SK-N-SH treated with all-trans-retinoic acid at 6 μM for 48 hours (cell line): ENCODE measurements at regions not wholly inside any gene's neighbourhood (a gene's known extent, or its start where the extent isn't known, plus 50 kb on each side); places are given as distances from the start of the nearest gene placed in this dataset.

Source experiments
- ATAC-seq: fragments of 200-7000 bp; cut with Tn5 transposase; 3 replicates; pipeline ENCODE4 v1.9.1; 2020; ENCODE audit warnings: mild to moderate bottlenecking, moderate library complexity
- ARNTL ChIP-seq: fragments of 450-650 bp; formaldehyde crosslinking; IDR thresholded peaks from 2 replicates; pipeline ENCODE4 v1.5.0; 2020; ENCODE audit warnings: low read depth, mild to moderate bottlenecking, moderate library complexity, borderline replicate concordance
- BACH2 ChIP-seq: fragments of 250-450 bp; sonication (Bioruptor Pico); IDR thresholded peaks from 2 replicates; pipeline ENCODE4 v1.9.0; 2021; ENCODE audit warnings: mild to moderate bottlenecking, borderline replicate concordance
- ESRRG ChIP-seq: fragments of 250-450 bp; sonication (Bioruptor Pico); IDR thresholded peaks from 2 replicates; pipeline ENCODE4 v1.6.1; 2021; ENCODE audit warnings: mild to moderate bottlenecking
- GLIS3 ChIP-seq: fragments of 250-450 bp; sonication (Bioruptor Pico); IDR thresholded peaks from 2 replicates; pipeline ENCODE4 v1.5.0; 2020; ENCODE audit warnings: mild to moderate bottlenecking, moderate library complexity
- ISL1 ChIP-seq: fragments of 250-450 bp; sonication (Bioruptor Pico); IDR thresholded peaks from 2 replicates; pipeline ENCODE4 v2.1.2; 2022; ENCODE audit warnings: mild to moderate bottlenecking, moderate library complexity
- OSR1 ChIP-seq: fragments of 250-450 bp; sonication (Bioruptor Pico); IDR thresholded peaks from 2 replicates; pipeline ENCODE4 v1.8.0; 2022; ENCODE audit warnings: moderate library complexity, mild to moderate bottlenecking, inconsistent platforms
- PPARA ChIP-seq: fragments of 250-450 bp; sonication (Bioruptor Pico); IDR thresholded peaks from 2 replicates; pipeline ENCODE4 v1.5.0; 2020; ENCODE audit warnings: mild to moderate bottlenecking, borderline replicate concordance
- RARB ChIP-seq: fragments of 250-450 bp; sonication (Bioruptor Pico); IDR thresholded peaks from 2 replicates; pipeline ENCODE4 v1.8.0; 2021; ENCODE audit warnings: mild to moderate bottlenecking, moderate library complexity
- TOX ChIP-seq: fragments of 250-450 bp; sonication (Bioruptor Pico); IDR thresholded peaks from 2 replicates; pipeline ENCODE4 v1.8.0; 2021; ENCODE audit warnings: mild to moderate bottlenecking, moderate library complexity, borderline replicate concordance
- ZC3H10 ChIP-seq: fragments of 250-450 bp; sonication (Bioruptor Pico); IDR thresholded peaks from 2 replicates; pipeline ENCODE4 v1.5.1; 2021; ENCODE audit warnings: mild to moderate bottlenecking, moderate library complexity
- ZFP3 ChIP-seq: fragments of 250-450 bp; sonication (Bioruptor Pico); IDR thresholded peaks from 2 replicates; pipeline ENCODE4 v1.5.0; 2020; ENCODE audit warnings: mild to moderate bottlenecking, moderate library complexity
- ZFP30 ChIP-seq: fragments of 450-650 bp; formaldehyde crosslinking; IDR thresholded peaks from 2 replicates; pipeline ENCODE4 v1.5.0; 2022; ENCODE audit warnings: mild to moderate bottlenecking, moderate library complexity
- ZNF565 ChIP-seq: fragments of 450-650 bp; formaldehyde crosslinking; conservative IDR thresholded peaks from 2 replicates; pipeline ENCODE4 v1.5.0; 2020; ENCODE audit warnings: low read depth, mild to moderate bottlenecking, moderate library complexity
- ZNF70 ChIP-seq: fragments of 450-650 bp; formaldehyde crosslinking; IDR thresholded peaks from 2 replicates; pipeline ENCODE4 v1.5.0; 2020; ENCODE audit warnings: mild to moderate bottlenecking, moderate library complexity
- ZNF8 ChIP-seq: fragments of 450-650 bp; formaldehyde crosslinking; IDR thresholded peaks from 2 replicates; pipeline ENCODE4 v1.5.0; 2020; ENCODE audit warnings: mild to moderate bottlenecking, moderate library complexity
- TF ChIP-seq, protein P1 (sequence below): fragments of 250-450 bp; sonication (Bioruptor Pico); IDR thresholded peaks from 2 replicates; pipeline ENCODE4 v1.8.0; 2021; ENCODE audit warnings: low read depth, mild to moderate bottlenecking, moderate library complexity, borderline replicate concordance
- TF ChIP-seq, protein P2 (sequence below): fragments of 250-450 bp; sonication (Bioruptor Pico); IDR thresholded peaks from 2 replicates; pipeline ENCODE4 v1.8.0; 2020; ENCODE audit warnings: mild to moderate bottlenecking, moderate library complexity, borderline replicate concordance
- TF ChIP-seq, protein P3 (sequence below): fragments of 250-450 bp; sonication (Bioruptor Pico); IDR thresholded peaks from 2 replicates; pipeline ENCODE4 v1.5.1; 2021; ENCODE audit warnings: mild to moderate bottlenecking, moderate library complexity
- TF ChIP-seq, protein P4 (sequence below): fragments of 250-450 bp; sonication (Bioruptor Pico); IDR thresholded peaks from 2 replicates; pipeline ENCODE4 v1.5.1; 2020; ENCODE audit warnings: low read depth, mild to moderate bottlenecking, moderate library complexity

DNA sequence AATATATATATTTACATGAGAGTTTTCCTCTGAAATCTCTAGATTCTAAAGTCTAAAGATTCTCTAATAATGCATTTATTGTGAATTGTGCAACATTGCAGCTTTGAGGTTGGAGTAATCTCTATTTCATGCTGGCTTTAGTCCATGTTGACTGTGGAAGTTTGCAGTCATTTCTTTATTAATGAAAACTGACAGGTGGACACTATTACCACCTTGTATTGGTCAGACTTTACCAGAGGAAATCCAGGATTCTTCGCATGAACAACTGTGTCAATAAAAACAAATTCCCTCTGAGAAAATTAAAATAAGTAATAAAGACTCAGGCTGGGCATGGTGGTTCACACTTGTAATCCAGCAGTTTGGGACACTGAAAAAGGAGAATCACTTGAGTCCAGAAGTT lies 274.1 kb downstream of the SHQ1 start:
- no peak for ATAC-seq
- TF ChIP-seq, protein P1, sequence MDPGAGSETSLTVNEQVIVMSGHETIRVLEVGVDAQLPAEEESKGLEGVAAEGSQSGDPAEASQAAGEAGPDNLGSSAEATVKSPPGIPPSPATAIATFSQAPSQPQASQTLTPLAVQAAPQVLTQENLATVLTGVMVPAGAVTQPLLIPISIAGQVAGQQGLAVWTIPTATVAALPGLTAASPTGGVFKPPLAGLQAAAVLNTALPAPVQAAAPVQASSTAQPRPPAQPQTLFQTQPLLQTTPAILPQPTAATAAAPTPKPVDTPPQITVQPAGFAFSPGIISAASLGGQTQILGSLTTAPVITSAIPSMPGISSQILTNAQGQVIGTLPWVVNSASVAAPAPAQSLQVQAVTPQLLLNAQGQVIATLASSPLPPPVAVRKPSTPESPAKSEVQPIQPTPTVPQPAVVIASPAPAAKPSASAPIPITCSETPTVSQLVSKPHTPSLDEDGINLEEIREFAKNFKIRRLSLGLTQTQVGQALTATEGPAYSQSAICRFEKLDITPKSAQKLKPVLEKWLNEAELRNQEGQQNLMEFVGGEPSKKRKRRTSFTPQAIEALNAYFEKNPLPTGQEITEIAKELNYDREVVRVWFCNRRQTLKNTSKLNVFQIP (CRISPR knock-in tag) = no peak
- TF ChIP-seq ARNTL (CRISPR knock-in tag) (no peak), RARB (no peak), BACH2 (no peak), GLIS3 (CRISPR knock-in tag) (no peak), ZC3H10 (CRISPR knock-in tag) (no peak), ZNF70 (no peak), ZFP3 (CRISPR knock-in tag) (no peak), ISL1 (CRISPR knock-in tag) (no peak), TOX (CRISPR knock-in tag) (no peak), OSR1 (no peak), ZFP30 (CRISPR knock-in tag) (no peak), PPARA (no peak)
- TF ChIP-seq, protein P2, sequence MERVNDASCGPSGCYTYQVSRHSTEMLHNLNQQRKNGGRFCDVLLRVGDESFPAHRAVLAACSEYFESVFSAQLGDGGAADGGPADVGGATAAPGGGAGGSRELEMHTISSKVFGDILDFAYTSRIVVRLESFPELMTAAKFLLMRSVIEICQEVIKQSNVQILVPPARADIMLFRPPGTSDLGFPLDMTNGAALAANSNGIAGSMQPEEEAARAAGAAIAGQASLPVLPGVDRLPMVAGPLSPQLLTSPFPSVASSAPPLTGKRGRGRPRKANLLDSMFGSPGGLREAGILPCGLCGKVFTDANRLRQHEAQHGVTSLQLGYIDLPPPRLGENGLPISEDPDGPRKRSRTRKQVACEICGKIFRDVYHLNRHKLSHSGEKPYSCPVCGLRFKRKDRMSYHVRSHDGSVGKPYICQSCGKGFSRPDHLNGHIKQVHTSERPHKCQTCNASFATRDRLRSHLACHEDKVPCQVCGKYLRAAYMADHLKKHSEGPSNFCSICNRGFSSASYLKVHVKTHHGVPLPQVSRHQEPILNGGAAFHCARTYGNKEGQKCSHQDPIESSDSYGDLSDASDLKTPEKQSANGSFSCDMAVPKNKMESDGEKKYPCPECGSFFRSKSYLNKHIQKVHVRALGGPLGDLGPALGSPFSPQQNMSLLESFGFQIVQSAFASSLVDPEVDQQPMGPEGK (CRISPR knock-in tag) = no peak
- TF ChIP-seq, protein P3, sequence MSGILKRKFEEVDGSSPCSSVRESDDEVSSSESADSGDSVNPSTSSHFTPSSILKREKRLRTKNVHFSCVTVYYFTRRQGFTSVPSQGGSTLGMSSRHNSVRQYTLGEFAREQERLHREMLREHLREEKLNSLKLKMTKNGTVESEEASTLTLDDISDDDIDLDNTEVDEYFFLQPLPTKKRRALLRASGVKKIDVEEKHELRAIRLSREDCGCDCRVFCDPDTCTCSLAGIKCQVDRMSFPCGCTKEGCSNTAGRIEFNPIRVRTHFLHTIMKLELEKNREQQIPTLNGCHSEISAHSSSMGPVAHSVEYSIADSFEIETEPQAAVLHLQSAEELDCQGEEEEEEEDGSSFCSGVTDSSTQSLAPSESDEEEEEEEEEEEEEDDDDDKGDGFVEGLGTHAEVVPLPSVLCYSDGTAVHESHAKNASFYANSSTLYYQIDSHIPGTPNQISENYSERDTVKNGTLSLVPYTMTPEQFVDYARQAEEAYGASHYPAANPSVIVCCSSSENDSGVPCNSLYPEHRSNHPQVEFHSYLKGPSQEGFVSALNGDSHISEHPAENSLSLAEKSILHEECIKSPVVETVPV (CRISPR knock-in tag) = no peak
- TF ChIP-seq, protein P4, sequence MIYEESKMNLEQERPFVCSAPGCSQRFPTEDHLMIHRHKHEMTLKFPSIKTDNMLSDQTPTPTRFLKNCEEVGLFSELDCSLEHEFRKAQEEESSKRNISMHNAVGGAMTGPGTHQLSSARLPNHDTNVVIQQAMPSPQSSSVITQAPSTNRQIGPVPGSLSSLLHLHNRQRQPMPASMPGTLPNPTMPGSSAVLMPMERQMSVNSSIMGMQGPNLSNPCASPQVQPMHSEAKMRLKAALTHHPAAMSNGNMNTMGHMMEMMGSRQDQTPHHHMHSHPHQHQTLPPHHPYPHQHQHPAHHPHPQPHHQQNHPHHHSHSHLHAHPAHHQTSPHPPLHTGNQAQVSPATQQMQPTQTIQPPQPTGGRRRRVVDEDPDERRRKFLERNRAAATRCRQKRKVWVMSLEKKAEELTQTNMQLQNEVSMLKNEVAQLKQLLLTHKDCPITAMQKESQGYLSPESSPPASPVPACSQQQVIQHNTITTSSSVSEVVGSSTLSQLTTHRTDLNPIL (CRISPR knock-in tag) = no peak

DNA sequence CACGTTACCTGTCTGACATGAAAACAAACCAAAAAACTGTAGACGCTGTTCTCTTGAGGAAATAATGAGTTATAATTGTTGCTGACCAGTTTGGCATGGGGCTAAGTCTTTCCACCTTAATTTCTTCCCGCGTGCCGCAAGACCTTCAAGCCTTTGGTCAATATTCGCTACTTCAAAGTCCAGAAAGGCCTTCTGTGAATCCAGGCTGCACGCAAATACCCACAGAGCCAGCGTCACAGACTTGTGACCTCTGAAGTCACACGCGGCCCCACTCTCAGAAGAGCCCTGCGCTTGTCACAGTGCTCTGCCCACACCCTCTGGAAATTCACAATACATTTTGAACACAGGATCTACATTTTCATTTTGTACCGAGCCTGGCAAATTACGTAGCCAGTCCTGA lies 275.2 kb downstream of the SHQ1 start:
- ATAC-seq = no peak
- TF ChIP-seq OSR1 (no peak), ESRRG (no peak), ZNF8 (CRISPR knock-in tag) (no peak)

DNA sequence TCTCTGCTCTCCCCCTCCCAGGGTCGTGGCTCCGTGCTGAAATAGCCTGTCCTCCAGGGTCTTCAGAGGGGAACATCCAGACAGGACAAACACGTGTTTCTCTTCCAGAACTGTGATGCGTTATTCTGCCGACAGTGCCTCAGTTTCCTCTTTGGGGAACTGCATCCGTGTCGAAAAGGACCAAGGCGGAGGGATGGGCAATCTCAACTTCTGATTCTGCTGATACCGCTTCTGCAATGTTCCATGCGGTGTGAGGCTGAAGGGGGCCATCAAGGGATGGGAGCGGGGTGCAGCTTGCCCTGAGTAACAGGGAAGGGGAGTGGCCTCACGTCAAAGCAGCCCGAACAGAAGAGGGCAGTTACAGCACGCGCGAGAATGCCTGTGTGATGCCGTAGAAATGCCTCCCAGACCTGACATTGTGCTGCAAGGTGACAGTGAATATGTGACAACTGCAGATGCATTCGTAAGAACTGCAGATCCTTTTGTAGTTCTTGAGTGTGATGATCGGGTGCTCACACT lies 275.7 kb downstream of the SHQ1 start:
- TF ChIP-seq ZC3H10 (CRISPR knock-in tag) (no peak), ZFP3 (CRISPR knock-in tag) (no peak), RARB (no peak), ZNF565 (CRISPR knock-in tag) (no peak), GLIS3 (CRISPR knock-in tag) (no peak)
- ATAC-seq = no peak

DNA sequence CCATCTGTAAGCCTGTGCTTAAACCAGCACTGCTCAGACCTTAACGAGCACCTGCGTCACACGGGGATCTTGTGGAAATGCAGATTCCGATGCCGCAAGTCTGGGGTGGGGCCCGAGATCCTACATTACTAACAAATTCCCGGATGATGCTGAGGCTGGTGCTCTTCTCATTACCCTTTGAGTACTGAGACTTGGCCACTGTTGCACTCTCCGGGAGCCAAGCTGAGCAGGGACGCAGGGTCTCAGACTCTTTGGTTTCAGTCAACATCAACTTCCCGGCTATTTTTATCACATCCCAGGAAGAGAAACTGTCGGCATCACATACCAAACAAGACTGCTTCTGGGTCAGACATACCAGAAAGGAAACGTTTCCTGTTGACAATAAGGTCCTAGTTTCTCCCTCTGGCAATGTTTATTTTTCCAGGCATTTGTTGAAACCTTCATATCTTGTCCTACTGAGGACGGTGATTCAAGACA lies 276.6 kb downstream of the SHQ1 start:
- no peak for TF ChIP-seq PPARA
- no peak for TF ChIP-seq ZNF8 (CRISPR knock-in tag)
- no peak for TF ChIP-seq ARNTL (CRISPR knock-in tag)
- TF ChIP-seq, all 23 proteins: peak for 0
- ATAC-seq = no peak

DNA sequence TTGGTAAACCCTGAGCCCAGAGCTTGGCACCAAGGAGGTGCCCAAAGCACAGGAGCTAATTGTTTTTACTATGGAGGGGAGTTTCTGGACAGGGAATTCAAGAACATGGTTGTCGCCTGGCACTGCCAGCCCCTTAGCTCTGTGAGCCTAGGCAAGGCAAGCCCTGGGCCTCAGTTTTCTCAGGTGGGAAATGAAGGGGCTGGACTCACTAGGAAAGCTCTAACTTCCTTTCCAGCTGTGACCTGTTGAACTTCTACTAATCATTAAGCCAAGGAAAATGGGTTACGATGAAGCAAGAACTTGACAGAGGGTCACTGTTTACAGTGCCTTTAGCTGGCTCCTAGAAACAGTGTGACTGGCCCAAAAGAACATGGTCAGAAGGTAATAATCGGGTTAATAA lies 277.2 kb downstream of the SHQ1 start:
- TF ChIP-seq GLIS3 (CRISPR knock-in tag) (no peak), ZNF70 (no peak), PPARA (no peak), ESRRG (no peak), ZFP30 (CRISPR knock-in tag) (no peak)
- TF ChIP-seq, protein P2 (CRISPR knock-in tag) = no peak
- ATAC-seq = no peak
